Upper lobe of right lung (tissue), 1 donor: ENCODE measurements at regions not wholly inside any gene's neighbourhood (a gene's known extent, or its start where the extent isn't known, plus 50 kb on each side); places are given as distances from the start of the nearest gene placed in this dataset.
A peak's percentile ranks its signal among the peaks of the same experiment; 100 is the strongest.

Experiments used
- ATAC-seq: fragments of 200-7000 bp; cut with Tn5 transposase; one replicate; pipeline ENCODE4 v1.9.1; 2020; ENCODE audit warnings: mild to moderate bottlenecking, moderate library complexity
- DNase-seq: peaks from one replicate; pipeline ENCODE4 v3.0.0-alpha.2; 2020
- H3K27ac ChIP-seq: fragments of 200-600 bp; one replicate; pipeline ENCODE4 v1.8.0; 2022
- H3K27me3 ChIP-seq: fragments of 200-600 bp; one replicate; pipeline ENCODE4 v1.8.0; 2022; ENCODE audit warnings: mild to moderate bottlenecking
- H3K36me3 ChIP-seq: fragments of 200-600 bp; one replicate; pipeline ENCODE4 v1.8.0; 2022
- H3K4me1 ChIP-seq: fragments of 200-600 bp; one replicate; pipeline ENCODE4 v1.8.0; 2022
- H3K4me3 ChIP-seq: fragments of 200-600 bp; one replicate; pipeline ENCODE4 v1.8.0; 2022; ENCODE audit warnings: mild to moderate bottlenecking
- H3K9me3 ChIP-seq: fragments of 200-600 bp; one replicate; pipeline ENCODE4 v1.8.0; 2022
- CTCF ChIP-seq: fragments of 200-600 bp; IDR thresholded peaks from one replicate; pipeline ENCODE4 v1.8.0; 2022; ENCODE audit warnings: antibody characterized with exemption
- intact Hi-C: fragments of 100-400 bp; cut with DNase I; formaldehyde crosslinking; loops from one replicate; pipeline ENCODE4 v1.11.0; 2022
- donor health status: DM: no; HTN: yes; CAD: no; lungs with severe emphysema.

GRCh38 chr4:127209580-127210095 lies 423.1 kb upstream of the INTU start:
- DNase-seq, result no peak
- no peaks in the 10 kb centered on the region for H3K9me3 ChIP-seq
- no peak overlapping the region for H3K27ac ChIP-seq
- H3K4me3 ChIP-seq, result no peak overlapping the region
- H3K36me3 ChIP-seq, result no peaks in the 10 kb centered on the region
- TF ChIP-seq CTCF, result no peak
- H3K27me3 ChIP-seq, result no peaks in the 10 kb centered on the region
- intact Hi-C loops, result no loop called here
- H3K4me1 ChIP-seq, result no peaks in the 10 kb centered on the region
- ATAC-seq, result no peak

GRCh38 chr4:127210893-127211649 lies 421.7 kb upstream of the INTU start:
- H3K36me3 ChIP-seq, result no peaks in the 10 kb centered on the region
- no peak for ATAC-seq
- no peak for DNase-seq
- TF ChIP-seq CTCF, result no peak
- H3K4me1 ChIP-seq, result no peaks in the 10 kb centered on the region
- H3K4me3 ChIP-seq, result no peak overlapping the region
- no peak overlapping the region for H3K27ac ChIP-seq
- intact Hi-C loops, result no loop called here
- no peaks in the 10 kb centered on the region for H3K27me3 ChIP-seq
- no peaks in the 10 kb centered on the region for H3K9me3 ChIP-seq

- TF ChIP-seq CTCF, result no peak
- Histone ChIP-seq H3K9me3 (no peaks in the 10 kb centered on the region), H3K4me1 (no peaks in the 10 kb centered on the region), H3K36me3 (no peaks in the 10 kb centered on the region), H3K27ac (no peak overlapping the region), H3K4me3 (no peak overlapping the region), H3K27me3 (no peaks in the 10 kb centered on the region)
- ATAC-seq, result no peak
- DNase-seq, result no peak
- intact Hi-C loops, result no loop called here
These were observed 420.9 kb upstream of the INTU start for GRCh38 chr4:127211650-127212560.

GRCh38 chr4:127212701-127213100 lies 420.1 kb upstream of the INTU start:
- H3K4me1 ChIP-seq, result no peaks in the 10 kb centered on the region
- TF ChIP-seq CTCF, result no peak
- DNase-seq (no peak), ATAC-seq (no peak)
- H3K9me3 ChIP-seq, result no peaks in the 10 kb centered on the region
- H3K4me3 ChIP-seq, result no peak overlapping the region
- no peaks in the 10 kb centered on the region for H3K36me3 ChIP-seq
- intact Hi-C loops, result no loop called here
- no peak overlapping the region for H3K27ac ChIP-seq
- no peaks in the 10 kb centered on the region for H3K27me3 ChIP-seq

GRCh38 chr4:127214016-127214415 lies 418.7 kb upstream of the INTU start:
- DNase-seq (no peak), ATAC-seq (peak; percentile 31)
- Histone ChIP-seq H3K4me1 (no peaks in the 10 kb centered on the region), H3K27ac (no peak overlapping the region), H3K27me3 (no peaks in the 10 kb centered on the region), H3K9me3 (no peaks in the 10 kb centered on the region), H3K36me3 (no peaks in the 10 kb centered on the region), H3K4me3 (no peak overlapping the region)
- intact Hi-C loops, result no loop called here
- TF ChIP-seq CTCF, result no peak
